Stomach smooth muscle (tissue), 2 donors: ENCODE measurements at regions not wholly inside any gene's neighbourhood (a gene's known extent, or its start where the extent isn't known, plus 50 kb on each side); places are given as distances from the start of the nearest gene placed in this dataset.

Source experiments
- H3K27ac ChIP-seq: one replicate; pipeline ENCODE4 v1.7.0; 2013; ENCODE audit warnings: mild to moderate bottlenecking, low read length, inconsistent platforms
- H3K27me3 ChIP-seq, 2 donors: one replicate each; pipeline ENCODE4 v1.7.0; 2013; ENCODE audit warnings: low read length in 2 of 2; ENCODE audit not compliant: insufficient read depth in 2 of 2, control insufficient read depth in 1 of 2
- H3K36me3 ChIP-seq, 2 donors: one replicate each; pipeline ENCODE4 v1.7.0; 2013; ENCODE audit warnings: low read length in 2 of 2; ENCODE audit not compliant: control insufficient read depth in 2 of 2, insufficient read depth in 2 of 2
- H3K4me1 ChIP-seq: one replicate; pipeline ENCODE4 v1.7.0; 2013; ENCODE audit warnings: low read length; ENCODE audit not compliant: control insufficient read depth, insufficient read depth
- H3K4me3 ChIP-seq, 2 donors: one replicate each; pipeline ENCODE4 v1.7.0; 2013; ENCODE audit warnings: low read length in 2 of 2
- H3K9ac ChIP-seq, 2 donors: one replicate each; pipeline ENCODE4 v1.7.0; 2013; ENCODE audit warnings: low read length in 2 of 2, mild to moderate bottlenecking in 1 of 2
- H3K9me3 ChIP-seq, 2 donors: one replicate each; pipeline ENCODE4 v1.7.0; 2013; ENCODE audit warnings: low read length in 2 of 2; ENCODE audit not compliant: control insufficient read depth in 2 of 2
- donor health status: healthy.
- donor health status: Pancreatic carcinoma.

DNA sequence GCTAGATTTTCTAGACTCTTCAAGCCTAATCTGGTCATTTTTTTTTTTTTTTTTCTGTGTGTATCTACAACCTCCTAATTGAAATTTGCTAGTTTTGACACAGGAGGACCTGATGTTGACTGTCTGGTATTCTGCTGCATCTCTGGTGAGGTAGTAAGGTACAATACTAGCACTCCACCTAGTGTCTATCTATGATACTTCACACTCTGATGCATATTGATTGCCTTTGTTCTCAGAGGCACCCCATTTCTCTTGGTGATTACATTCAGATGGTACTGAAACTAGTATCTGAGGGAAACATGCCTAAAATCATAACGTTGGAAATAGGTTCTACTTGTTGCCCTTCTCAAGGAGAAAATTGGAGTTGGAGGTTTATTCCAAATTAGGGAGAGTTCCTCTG is 930.5 kb upstream of the NOVA1 start:
- Histone ChIP-seq H3K4me1 (no peaks in the 10 kb centered on the region), H3K9ac (no peak overlapping the region), H3K27ac (no peak overlapping the region), H3K9me3 (no peaks in the 10 kb centered on the region), H3K36me3 (no peaks in the 10 kb centered on the region), H3K4me3 (no peak overlapping the region), H3K27me3 (no peaks in the 10 kb centered on the region)

DNA sequence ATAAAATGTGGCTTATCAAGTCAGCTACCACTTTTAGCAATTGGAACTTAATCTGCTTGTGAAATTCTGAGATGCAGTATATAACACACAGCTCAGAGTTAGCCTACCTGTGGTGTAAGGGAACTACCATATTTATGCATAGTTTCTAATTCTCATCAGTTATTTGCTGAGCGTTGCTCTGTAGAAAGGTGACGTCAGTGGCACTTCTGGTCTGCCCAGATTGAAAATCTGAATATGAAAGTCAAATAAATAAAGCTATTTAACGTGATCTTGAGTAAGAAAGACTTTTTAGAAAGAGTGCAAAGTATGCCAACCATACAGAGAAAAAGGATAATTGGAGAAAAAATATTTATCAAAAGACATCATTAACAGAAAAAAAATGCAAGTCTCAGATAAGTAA is 938.9 kb upstream of the NOVA1 start:
- no peaks in the 10 kb centered on the region for H3K27me3 ChIP-seq
- no peak overlapping the region for H3K4me3 ChIP-seq
- H3K36me3 ChIP-seq = no peaks in the 10 kb centered on the region
- no peaks in the 10 kb centered on the region for H3K9me3 ChIP-seq
- no peak overlapping the region for H3K9ac ChIP-seq
- no peaks in the 10 kb centered on the region for H3K4me1 ChIP-seq
- H3K27ac ChIP-seq = no peak overlapping the region

DNA sequence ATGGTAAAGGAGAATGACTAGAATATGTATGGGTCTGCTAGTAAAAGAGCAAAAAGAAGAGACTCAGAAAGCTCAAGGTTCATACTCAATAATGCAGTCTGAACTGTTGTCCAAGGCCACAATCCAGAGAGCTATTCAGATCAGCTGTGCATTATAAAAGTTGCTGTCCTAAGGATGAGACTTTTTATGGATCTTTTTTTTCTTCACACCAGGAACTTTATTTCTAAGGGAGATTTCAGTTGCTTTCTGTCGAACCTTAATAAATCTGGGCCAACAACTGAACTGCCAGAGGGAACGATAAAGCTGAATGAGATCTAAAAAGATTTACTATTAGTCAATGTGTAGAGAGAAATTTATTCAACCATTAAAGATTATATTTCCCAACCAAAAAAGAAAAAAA is 948.3 kb upstream of the NOVA1 start:
- Histone ChIP-seq H3K9ac (no peak overlapping the region), H3K4me1 (no peaks in the 10 kb centered on the region), H3K36me3 (no peaks in the 10 kb centered on the region), H3K27ac (no peak overlapping the region), H3K27me3 (no peaks in the 10 kb centered on the region), H3K4me3 (no peak overlapping the region), H3K9me3 (no peaks in the 10 kb centered on the region)

DNA sequence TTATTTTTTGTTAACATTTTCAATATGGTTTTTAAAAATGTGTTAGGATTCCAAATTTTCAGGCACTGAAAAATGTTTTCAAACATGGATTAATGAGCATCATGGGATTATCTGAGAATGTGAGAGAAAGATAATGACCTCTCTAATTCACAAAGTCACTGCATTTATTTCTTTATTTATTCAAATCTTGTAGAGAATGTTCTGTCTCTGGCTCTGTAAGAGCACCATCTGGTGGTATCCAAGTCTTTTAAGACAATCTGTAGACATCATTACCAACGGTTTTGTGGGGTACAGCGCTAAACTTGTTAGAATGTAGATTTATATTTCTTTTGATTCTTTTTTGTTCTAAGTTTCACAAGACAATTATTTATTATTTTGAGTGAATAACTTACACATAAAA is 956.0 kb upstream of the NOVA1 start:
- H3K27me3 ChIP-seq = no peaks in the 10 kb centered on the region
- no peak overlapping the region for H3K27ac ChIP-seq
- no peaks in the 10 kb centered on the region for H3K36me3 ChIP-seq
- no peaks in the 10 kb centered on the region for H3K9me3 ChIP-seq
- no peak overlapping the region for H3K9ac ChIP-seq
- no peak overlapping the region for H3K4me3 ChIP-seq
- no peaks in the 10 kb centered on the region for H3K4me1 ChIP-seq

DNA sequence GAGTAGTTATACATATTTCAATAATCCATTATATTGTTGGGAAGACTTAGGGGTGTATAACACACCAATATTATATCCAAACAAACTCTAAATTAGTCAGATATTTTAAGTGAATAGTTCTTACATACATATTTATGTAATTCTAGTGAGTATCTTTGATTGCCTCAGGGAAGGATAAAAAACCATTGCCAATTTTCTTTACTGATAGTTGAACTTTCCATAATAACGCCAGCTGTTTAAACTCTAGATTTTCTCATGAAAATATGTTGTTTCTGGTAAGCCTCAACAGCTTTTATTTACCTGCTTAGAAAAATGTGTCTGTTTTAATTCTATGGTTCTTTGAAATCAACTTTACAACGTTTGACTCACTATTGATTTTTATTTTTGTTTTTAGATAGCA is 959.6 kb upstream of the NOVA1 start:
- H3K4me1 ChIP-seq = no peaks in the 10 kb centered on the region
- no peak overlapping the region for H3K9ac ChIP-seq
- H3K27me3 ChIP-seq = no peaks in the 10 kb centered on the region
- H3K4me3 ChIP-seq = no peak overlapping the region
- no peaks in the 10 kb centered on the region for H3K9me3 ChIP-seq
- H3K27ac ChIP-seq = no peak overlapping the region
- no peaks in the 10 kb centered on the region for H3K36me3 ChIP-seq

DNA sequence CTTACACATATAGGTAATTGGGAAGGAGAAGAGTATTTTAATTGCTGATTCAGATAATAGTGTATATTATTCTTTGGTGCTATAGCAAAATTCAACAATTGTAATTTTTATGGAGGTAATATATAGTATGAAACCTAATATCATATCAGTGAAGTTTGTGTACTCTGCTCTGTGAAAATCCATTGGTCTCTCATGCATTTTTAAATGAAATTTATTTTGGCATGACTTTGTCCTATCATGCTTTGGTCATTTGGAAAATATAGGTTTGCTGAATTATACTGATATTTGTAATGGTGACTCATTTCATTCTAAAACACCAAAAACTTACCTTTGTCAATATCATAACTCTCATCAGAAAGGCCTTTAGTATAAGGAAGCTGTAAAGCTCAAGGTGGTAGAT is 962.0 kb upstream of the NOVA1 start:
- Histone ChIP-seq H3K4me3 (no peak overlapping the region), H3K9ac (no peak overlapping the region), H3K36me3 (no peaks in the 10 kb centered on the region), H3K27me3 (no peaks in the 10 kb centered on the region), H3K9me3 (no peaks in the 10 kb centered on the region), H3K27ac (no peak overlapping the region), H3K4me1 (no peaks in the 10 kb centered on the region)

DNA sequence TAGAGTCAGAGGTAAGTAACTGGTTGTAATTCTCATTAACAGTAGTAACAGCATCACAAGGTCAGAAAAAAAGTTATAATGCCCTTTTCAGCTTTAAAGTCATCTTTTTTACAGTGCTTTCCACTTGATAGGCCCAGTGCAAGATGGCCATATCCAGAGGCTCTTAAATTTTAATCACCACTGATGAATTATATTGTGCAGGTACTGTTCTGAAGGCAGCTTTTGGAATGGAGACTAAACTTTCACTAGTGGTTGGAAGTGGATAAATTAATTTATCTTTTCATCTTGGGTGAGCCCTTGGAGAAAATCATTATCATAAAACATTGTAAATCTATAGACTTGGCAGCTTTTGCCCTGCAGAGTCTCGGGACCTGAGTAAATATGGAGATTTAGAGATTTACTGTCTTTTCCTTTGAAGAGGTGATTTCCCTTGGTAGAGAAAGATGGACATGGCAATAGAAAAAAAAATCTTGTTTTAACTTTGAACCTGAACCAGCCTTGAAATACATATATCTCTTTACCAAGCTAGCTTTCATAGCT is 969.1 kb upstream of the NOVA1 start:
- Histone ChIP-seq H3K27me3 (no peaks in the 10 kb centered on the region), H3K36me3 (no peaks in the 10 kb centered on the region), H3K27ac (no peak overlapping the region), H3K4me3 (no peak overlapping the region), H3K9ac (no peak overlapping the region), H3K4me1 (no peaks in the 10 kb centered on the region), H3K9me3 (no peaks in the 10 kb centered on the region)

DNA sequence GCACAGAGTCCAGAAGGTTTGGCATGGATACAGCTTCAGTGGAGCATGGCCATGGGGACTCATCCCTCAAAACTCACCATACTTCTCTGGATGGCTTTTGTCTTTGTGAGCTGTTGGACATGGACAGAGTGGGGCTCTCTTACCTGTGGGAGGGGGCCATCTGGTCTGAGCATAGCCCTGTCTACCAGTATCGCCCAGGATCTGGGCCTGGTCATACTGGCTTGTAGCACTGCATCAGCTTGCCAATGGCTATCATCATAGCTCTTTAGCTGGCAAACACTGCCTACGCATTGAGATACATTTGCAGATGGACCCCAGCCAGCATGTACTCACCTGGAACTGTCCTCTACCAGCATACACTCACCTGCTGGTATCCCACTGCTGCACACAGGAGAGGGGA is 975.2 kb upstream of the NOVA1 start:
- no peak overlapping the region for H3K4me3 ChIP-seq
- peaks cover 0 to 9% of the 10 kb centered on the region in 2 donors for H3K9me3 ChIP-seq
- H3K9ac ChIP-seq = no peak overlapping the region
- no peak overlapping the region for H3K27ac ChIP-seq
- no peaks in the 10 kb centered on the region for H3K27me3 ChIP-seq
- H3K36me3 ChIP-seq = no peaks in the 10 kb centered on the region
- no peaks in the 10 kb centered on the region for H3K4me1 ChIP-seq

- H3K9me3 ChIP-seq = no peaks in the 10 kb centered on the region
- H3K27ac ChIP-seq = no peak overlapping the region
- H3K4me1 ChIP-seq = no peaks in the 10 kb centered on the region
- H3K27me3 ChIP-seq = no peaks in the 10 kb centered on the region
- H3K9ac ChIP-seq = no peak overlapping the region
- no peak overlapping the region for H3K4me3 ChIP-seq
- no peaks in the 10 kb centered on the region for H3K36me3 ChIP-seq
These were observed 989.3 kb upstream of the NOVA1 start for GRCh38 chr14:27587103-27587502.

DNA sequence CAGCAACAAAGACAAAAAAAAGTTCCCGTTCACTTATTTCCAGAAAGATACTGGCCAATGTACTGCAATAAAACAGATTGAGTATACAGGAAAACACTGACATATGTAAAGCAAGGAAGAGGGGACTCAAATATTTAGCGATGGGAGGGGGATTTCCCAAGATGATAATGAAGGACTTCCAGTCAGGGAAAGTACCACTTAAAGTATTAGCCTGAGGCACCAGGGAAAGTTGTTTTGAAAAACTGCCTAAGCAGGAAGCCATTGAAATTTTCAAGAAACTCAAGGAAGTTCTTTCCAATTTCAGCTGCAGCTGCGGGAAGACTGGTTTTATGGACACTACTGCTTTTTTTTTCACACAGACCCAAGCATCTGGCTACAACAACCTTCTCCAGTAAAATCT is 1007.4 kb upstream of the NOVA1 start:
- peaks cover 0 to 4% of the 10 kb centered on the region in 2 donors for H3K27me3 ChIP-seq
- no peaks in the 10 kb centered on the region for H3K36me3 ChIP-seq
- no peak overlapping the region for H3K27ac ChIP-seq
- no peak overlapping the region for H3K4me3 ChIP-seq
- H3K4me1 ChIP-seq = no peaks in the 10 kb centered on the region
- H3K9me3 ChIP-seq = no peaks in the 10 kb centered on the region
- H3K9ac ChIP-seq = no peak overlapping the region

DNA sequence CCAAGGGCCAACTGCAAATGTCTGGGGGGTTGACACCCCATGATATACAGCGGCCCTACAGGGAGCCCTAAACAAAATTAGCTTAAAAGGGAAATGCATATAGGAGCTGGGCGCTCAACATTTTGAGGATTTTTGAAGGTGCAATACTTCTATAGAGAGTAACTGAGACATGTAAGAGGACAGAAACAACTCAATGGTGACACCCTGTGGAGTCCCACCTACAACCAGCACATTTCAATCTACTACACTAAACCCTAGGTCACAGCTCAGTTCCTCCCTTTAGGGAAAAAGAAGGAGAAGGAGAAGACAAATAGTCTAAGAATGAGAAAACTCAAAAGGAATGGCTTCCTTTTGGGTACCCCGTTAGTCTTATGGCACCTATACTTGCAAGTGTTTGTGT is 1010.5 kb upstream of the NOVA1 start:
- Histone ChIP-seq H3K27me3 (peaks cover 0 to 4% of the 10 kb centered on the region in 2 donors), H3K27ac (no peak overlapping the region), H3K9ac (no peak overlapping the region), H3K9me3 (no peaks in the 10 kb centered on the region), H3K4me3 (no peak overlapping the region), H3K36me3 (no peaks in the 10 kb centered on the region), H3K4me1 (no peaks in the 10 kb centered on the region)
